NCI-H524 treated with DMSO at 0.1 percent for 48 hours (cell line): ENCODE measurements at regions not wholly inside any gene's neighbourhood (a gene's known extent, or its start where the extent isn't known, plus 50 kb on each side); places are given as distances from the start of the nearest gene placed in this dataset.
"Not testable (repeated sequence)": the region's sequence is repeated elsewhere in the genome, so short reads cannot be mapped to it uniquely, and the experiment has no call there.

Source experiments
- DNase-seq: peaks from one replicate; lab custom pipeline; 2025; lab: John Stamatoyannopoulos, UW

- DNase-seq, result no peak
These were observed 158.5 kb upstream of the AUTS2 start for GRCh38 chr7:69439636-69440325.

- no peak for DNase-seq
These were observed 157.3 kb upstream of the AUTS2 start for GRCh38 chr7:69440976-69441375.

GRCh38 chr7:69443136-69443535 is 155.1 kb upstream of the AUTS2 start:
- DNase-seq, result no peak

GRCh38 chr7:69445541-69445940 is 152.7 kb upstream of the AUTS2 start:
- no peak for DNase-seq

- DNase-seq, result not testable (repeated sequence)
These were observed 152.1 kb upstream of the AUTS2 start for GRCh38 chr7:69446213-69446612.

GRCh38 chr7:69448071-69448470 is 150.2 kb upstream of the AUTS2 start:
- no peak for DNase-seq

- no peak for DNase-seq
These were observed 147.8 kb upstream of the AUTS2 start for GRCh38 chr7:69450456-69450855.

- DNase-seq, result no peak
These were observed 146.6 kb upstream of the AUTS2 start for GRCh38 chr7:69451715-69452114.

- DNase-seq, result no peak
These were observed 145.5 kb upstream of the AUTS2 start for GRCh38 chr7:69452797-69453196.

- no peak for DNase-seq
These were observed 140.4 kb upstream of the AUTS2 start for GRCh38 chr7:69457595-69458504.

GRCh38 chr7:69464035-69464434 is 134.2 kb upstream of the AUTS2 start:
- DNase-seq, result no peak

GRCh38 chr7:69465262-69465661 is 133.0 kb upstream of the AUTS2 start:
- no peak for DNase-seq

GRCh38 chr7:69467826-69468225 is 130.4 kb upstream of the AUTS2 start:
- no peak for DNase-seq

GRCh38 chr7:69476416-69476815 is 121.9 kb upstream of the AUTS2 start:
- DNase-seq, result no peak

GRCh38 chr7:69482676-69483075 is 115.6 kb upstream of the AUTS2 start:
- no peak for DNase-seq

- DNase-seq, result no peak
These were observed 108.7 kb upstream of the AUTS2 start for GRCh38 chr7:69489533-69489932.

GRCh38 chr7:69498671-69499070 is 99.6 kb upstream of the AUTS2 start:
- DNase-seq, result no peak

- DNase-seq, result no peak
These were observed 95.9 kb upstream of the AUTS2 start for GRCh38 chr7:69502358-69502757.

GRCh38 chr7:69504733-69505420 is 93.4 kb upstream of the AUTS2 start:
- DNase-seq, result no peak

- no peak for DNase-seq
These were observed 89.5 kb upstream of the AUTS2 start for GRCh38 chr7:69508736-69509135.

- DNase-seq, result no peak
These were observed 88.2 kb upstream of the AUTS2 start for GRCh38 chr7:69510114-69510513.

- no peak for DNase-seq
These were observed 82.6 kb upstream of the AUTS2 start for GRCh38 chr7:69515495-69516212.
